Head of caudate nucleus (tissue), 42 donors: ENCODE measurements at regions not wholly inside any gene's neighbourhood (a gene's known extent, or its start where the extent isn't known, plus 50 kb on each side); places are given as distances from the start of the nearest gene placed in this dataset.
A peak's percentile ranks its signal among the peaks of the same experiment; 100 is the strongest.

Experiments used
- DNase-seq, 42 donors: peaks; one replicate each; pipeline versions ENCODE4 v3.0.0 to v3.0.0-alpha.2; 2020 to 2021; ENCODE audit warnings: mixed read lengths in 7 of 42
- intact Hi-C: fragments of 100-400 bp; cut with DNase I; formaldehyde crosslinking; loops from one replicate; pipeline ENCODE4 v1.15.0; 2022

- DNase-seq = no peak
- intact Hi-C loops = no loop called here
These were observed 320.5 kb upstream of the IGFBP7 start for GRCh38 chr4:57430726-57431125.

DNA sequence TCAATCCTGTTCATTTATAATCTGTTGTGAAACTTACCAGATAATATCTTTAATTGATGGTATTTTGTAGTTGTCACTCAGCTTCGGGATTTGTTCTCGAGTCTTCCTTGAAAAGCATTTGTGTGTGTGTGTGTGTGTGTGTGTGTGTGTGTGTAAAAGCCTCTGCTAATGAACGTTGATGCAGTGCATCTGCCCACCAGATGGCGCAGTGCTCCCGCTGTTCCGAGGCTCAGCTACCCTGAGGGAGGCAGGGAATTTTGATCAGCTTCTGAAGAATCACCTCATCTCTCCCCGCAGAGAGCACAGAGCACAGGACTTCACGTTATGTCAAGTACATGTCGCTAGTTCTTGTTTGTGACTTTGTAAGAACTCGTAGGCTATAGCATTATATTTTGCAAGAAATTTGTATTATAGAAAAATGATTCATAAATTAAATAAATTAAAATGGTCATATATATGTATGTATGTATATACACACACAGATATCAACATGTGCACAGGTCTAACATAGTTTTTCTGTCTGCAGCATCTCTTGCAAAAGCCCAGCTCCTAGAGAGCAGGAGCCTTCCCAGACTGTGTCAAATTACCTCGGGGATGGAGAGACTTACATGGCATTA, 316.7 kb upstream of the IGFBP7 start:
- DNase-seq = peak; percentile 67 to 93 (median 85)
- intact Hi-C loops = loop anchor here (5.0 kb wide), 1 partner anchor 265 kb away; no protein-coding TSS in a partner anchor

- intact Hi-C loops = loop anchor here (5.0 kb wide), 1 partner anchor 263 kb away; no protein-coding TSS in a partner anchor
- DNase-seq = no peak
These were observed 315.4 kb upstream of the IGFBP7 start for GRCh38 chr4:57425610-57426009.

- intact Hi-C loops = no loop called here
- peak in 14 of 42 donors; percentile 10 to 83 (median 39) for DNase-seq
These were observed 314.2 kb upstream of the IGFBP7 start for GRCh38 chr4:57424232-57424897.

DNA sequence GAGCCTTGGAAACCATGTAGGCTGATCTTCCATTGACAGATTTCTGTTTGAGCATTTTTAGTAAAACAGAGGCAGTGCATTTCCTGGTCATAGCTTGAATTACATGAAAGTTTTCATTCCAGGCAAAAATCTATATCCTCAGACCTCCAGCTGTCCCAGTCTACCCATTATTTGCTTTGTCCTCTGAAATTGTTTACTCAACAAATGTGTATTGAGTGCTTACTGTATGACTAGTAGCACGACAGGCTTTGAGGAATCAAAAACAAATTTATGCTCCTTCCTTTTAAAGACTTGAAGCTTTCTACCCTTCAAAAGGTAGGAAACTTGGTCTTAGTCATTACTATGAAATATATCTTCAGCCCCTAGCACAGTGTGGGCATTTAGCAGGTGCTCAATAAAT, 307.9 kb upstream of the IGFBP7 start:
- intact Hi-C loops = no loop called here
- DNase-seq = no peak

DNA sequence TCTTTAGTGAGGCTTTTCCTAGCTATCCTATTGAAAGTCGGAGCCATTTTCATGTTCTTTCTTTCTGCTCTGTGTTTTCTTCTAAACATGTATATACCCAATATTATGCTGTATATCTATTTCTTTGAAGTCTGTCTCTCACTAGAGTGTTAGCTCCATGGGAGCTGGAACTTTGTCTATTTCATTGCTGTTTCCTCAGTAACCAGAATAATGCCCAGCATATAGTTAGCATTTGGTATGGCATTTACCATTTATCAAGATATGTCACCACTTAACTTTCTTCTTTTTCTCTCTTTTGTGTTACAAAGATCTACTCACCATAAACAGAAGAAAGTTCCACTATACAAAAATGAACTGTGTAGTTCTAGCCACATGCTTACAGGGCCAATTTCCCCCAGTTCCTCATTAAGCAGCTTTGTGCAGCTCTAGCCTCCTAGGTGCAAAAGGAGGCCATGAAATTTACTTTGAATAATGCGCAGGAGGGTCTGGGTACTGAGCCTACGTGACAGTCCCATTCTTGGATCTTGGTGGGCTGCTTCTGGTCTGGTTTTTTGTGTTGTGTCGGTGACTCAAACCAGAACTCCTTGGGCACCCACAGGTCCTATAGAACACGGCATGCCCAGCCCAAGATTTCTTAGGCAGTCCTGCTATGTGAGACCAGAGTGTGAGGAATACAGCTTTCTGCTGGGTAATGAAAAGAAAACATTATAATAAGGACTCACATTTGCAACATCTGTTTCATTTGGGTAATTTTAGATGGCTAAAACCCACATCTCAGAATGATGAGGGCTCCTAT, 302.3 kb upstream of the IGFBP7 start:
- intact Hi-C loops = no loop called here
- DNase-seq = no peak

- DNase-seq = peak in 40 of 42 donors; percentile 17 to 86 (median 63)
- intact Hi-C loops = no loop called here
These were observed 300.3 kb upstream of the IGFBP7 start for GRCh38 chr4:57410331-57411052.

GRCh38 chr4:57405359-57405758, 295.2 kb upstream of the IGFBP7 start:
- intact Hi-C loops = no loop called here
- DNase-seq = no peak

DNA sequence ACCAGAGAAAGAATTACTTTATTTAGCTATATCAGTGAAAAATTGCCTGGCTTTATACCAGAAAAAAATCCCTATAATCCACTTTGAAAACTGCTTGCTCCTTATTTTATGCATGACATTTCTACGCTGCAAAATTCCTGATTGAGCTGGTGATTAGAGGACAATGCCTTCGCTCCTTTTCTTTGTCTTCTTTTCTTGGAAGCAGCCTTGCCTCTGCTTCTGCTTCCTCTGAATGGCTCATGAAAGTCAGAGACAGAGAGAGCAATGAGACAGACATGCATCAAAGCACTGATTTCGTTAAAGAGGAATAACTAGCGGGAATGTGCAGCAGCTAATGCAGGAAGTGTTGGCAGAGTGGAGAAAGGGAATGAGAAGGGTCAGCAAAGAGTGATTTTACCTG, 294.3 kb upstream of the IGFBP7 start:
- intact Hi-C loops = no loop called here
- no peak for DNase-seq

GRCh38 chr4:57403591-57403990, 293.4 kb upstream of the IGFBP7 start:
- DNase-seq = no peak
- intact Hi-C loops = no loop called here

GRCh38 chr4:57401586-57401985, 291.4 kb upstream of the IGFBP7 start:
- no peak for DNase-seq
- intact Hi-C loops = no loop called here

GRCh38 chr4:57378766-57379165, 268.6 kb upstream of the IGFBP7 start:
- no peak for DNase-seq
- intact Hi-C loops = no loop called here

DNA sequence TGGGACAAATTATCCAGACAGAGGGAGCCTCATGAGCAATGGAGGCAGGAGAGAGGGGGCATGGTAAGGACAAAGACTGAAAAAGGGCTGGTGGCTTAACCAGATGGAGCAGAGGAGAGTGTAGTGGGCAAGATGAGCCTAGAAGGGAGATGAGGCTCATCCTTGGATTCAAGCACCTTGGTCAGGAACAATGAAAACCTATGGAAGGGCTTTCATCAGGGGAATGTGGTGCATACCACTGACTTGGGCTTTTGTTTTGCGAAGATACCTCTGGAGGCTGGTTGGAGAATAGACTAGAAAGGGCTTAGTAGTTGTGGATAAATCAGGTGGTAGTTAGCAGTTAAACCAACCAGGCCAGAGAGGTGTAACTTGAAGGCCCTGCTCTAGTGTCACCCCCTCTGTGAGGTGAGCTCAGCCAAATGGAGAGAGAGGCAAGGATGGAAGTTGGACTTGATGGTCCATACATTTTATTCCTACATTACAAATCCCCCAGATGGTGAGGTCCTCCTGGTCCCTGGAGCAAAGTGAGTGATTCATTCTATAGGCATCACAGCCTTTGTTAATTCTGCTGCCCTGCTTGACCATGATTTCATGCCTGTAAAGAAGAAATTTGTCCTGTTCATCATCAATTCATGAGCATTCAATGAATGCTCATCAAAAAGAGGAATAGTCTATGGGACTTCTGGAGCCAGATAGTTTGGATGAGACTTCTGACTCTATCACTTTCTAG, 264.8 kb upstream of the IGFBP7 start:
- intact Hi-C loops = no loop called here
- no peak for DNase-seq

GRCh38 chr4:57373991-57374390, 263.8 kb upstream of the IGFBP7 start:
- intact Hi-C loops = no loop called here
- no peak for DNase-seq

GRCh38 chr4:57371671-57372070, 261.5 kb upstream of the IGFBP7 start:
- DNase-seq = no peak
- intact Hi-C loops = no loop called here

DNA sequence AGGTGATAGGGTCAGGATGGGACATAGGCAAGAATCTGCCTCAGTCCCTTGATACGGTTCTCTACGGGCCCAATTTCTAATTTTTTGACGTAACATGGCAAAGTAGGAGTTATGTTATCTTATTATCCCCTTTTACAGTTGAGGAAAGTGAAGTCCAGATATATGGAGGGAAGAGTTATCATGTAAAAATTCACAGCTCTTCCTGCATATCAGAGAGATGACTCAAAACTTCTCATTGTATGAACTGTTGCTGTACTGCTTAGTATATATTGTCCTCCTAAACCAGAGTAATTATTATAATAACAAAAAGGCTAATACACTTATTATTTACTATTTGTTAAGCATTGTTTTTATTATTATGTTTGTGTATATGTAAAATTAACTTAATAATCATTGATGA, 260.5 kb upstream of the IGFBP7 start:
- intact Hi-C loops = no loop called here
- DNase-seq = no peak

DNA sequence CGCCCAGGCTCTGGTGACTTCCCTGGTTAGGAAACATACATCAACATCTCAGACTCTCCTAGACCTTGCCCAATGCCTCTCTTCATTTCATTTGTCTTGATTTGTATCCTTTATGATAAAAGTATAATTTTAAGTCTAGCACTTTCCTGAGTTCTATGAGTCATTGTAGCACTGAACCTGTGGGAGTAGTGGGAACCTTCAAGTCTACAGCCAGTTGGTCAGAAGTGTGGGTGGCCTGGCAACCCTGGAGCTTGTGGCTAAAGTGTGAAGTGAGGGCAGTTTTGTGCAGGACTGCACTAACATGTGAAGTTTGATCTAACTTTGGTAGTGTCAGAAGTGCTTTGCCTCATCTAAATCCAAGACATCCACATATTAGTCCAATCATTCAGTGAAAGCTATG, 259.3 kb upstream of the IGFBP7 start:
- intact Hi-C loops = no loop called here

DNA sequence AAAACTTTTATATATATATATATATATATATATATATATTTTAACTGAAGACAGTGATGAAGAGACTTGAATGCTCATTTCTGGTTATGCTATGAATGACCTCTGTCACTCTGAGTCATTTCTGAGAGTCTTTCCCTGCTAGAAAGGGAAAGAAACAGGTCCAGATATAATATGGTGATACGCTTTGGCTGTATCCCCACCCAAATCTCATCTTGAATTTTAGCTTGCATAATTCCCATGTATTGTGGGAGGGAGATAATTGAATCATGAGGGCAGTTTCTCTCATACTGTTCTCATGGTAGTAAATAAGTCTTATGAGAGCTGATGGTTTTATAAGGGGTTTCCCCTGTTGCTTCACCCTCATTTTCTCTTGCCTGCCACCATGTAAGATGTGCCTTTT, 254.1 kb upstream of the IGFBP7 start:
- no peak for DNase-seq
- intact Hi-C loops = no loop called here

More for the DNA sequence above, 259.3 kb upstream of the IGFBP7 start:
- no peak for DNase-seq

- no peak for DNase-seq
- intact Hi-C loops = no loop called here
These were observed 253.2 kb upstream of the IGFBP7 start for GRCh38 chr4:57363346-57363745.
